GM23338 (cell line): ENCODE measurements at regions not wholly inside any gene's neighbourhood (a gene's known extent, or its start where the extent isn't known, plus 50 kb on each side); places are given as distances from the start of the nearest gene placed in this dataset.

ENCODE experiments used
- ATAC-seq: fragments of 200-7000 bp; cut with Tn5 transposase; 3 replicates; pipeline ENCODE4 v1.9.1; 2020
- DNase-seq: peaks from one replicate; pipeline ENCODE4 v3.0.0-alpha.2; 2015; ENCODE audit warnings: low spot score
- H2AFZ ChIP-seq: fragments of 200-600 bp; sonication (generic); 2 replicates; pipeline ENCODE4 v1.8.0; 2016; ENCODE audit warnings: antibody characterized with exemption, mild to moderate bottlenecking, moderate library complexity
- H3F3A ChIP-seq: fragments of 200-600 bp; sonication (generic); replicated peaks from 2 replicates; pipeline ENCODE4 v1.8.0; 2017; ENCODE audit warnings: antibody characterized with exemption, mixed run types, low read depth
- H3K27ac ChIP-seq: fragments of 200-600 bp; sonication (generic); 2 replicates; pipeline ENCODE4 v1.6.1; 2016; ENCODE audit warnings: low read depth
- H3K27me3 ChIP-seq: fragments of 200-600 bp; sonication (generic); 2 replicates; pipeline ENCODE4 v1.8.0; 2016; ENCODE audit warnings: mild to moderate bottlenecking, mixed run types, moderate library complexity; ENCODE audit not compliant: insufficient read depth
- H3K36me3 ChIP-seq: fragments of 200-600 bp; sonication (generic); 2 replicates; pipeline ENCODE4 v1.8.0; 2016; ENCODE audit warnings: mild to moderate bottlenecking; ENCODE audit not compliant: insufficient read depth
- H3K4me1 ChIP-seq: fragments of 200-600 bp; sonication (generic); 2 replicates; pipeline ENCODE4 v1.8.0; 2016; ENCODE audit warnings: mild to moderate bottlenecking, moderate library complexity; ENCODE audit not compliant: insufficient read depth
- H3K4me2 ChIP-seq: fragments of 200-600 bp; sonication (generic); 2 replicates; pipeline ENCODE4 v1.7.1; 2017; ENCODE audit warnings: mixed run types
- H3K4me3 ChIP-seq: fragments of 200-600 bp; sonication (generic); 2 replicates; pipeline ENCODE4 v1.6.1; 2016; ENCODE audit warnings: mixed run types
- H3K79me2 ChIP-seq: fragments of 200-600 bp; sonication (generic); replicated peaks from 2 replicates; pipeline ENCODE4 v1.8.0; 2017; ENCODE audit warnings: mild to moderate bottlenecking; ENCODE audit not compliant: insufficient read depth
- H3K9me2 ChIP-seq: fragments of 200-600 bp; sonication (generic); 2 replicates; pipeline ENCODE4 v1.8.0; 2017; ENCODE audit not compliant: insufficient read depth
- H4K20me1 ChIP-seq: fragments of 200-600 bp; sonication (generic); replicated peaks from 2 replicates; pipeline ENCODE4 v1.8.0; 2017; ENCODE audit warnings: mild to moderate bottlenecking; ENCODE audit not compliant: insufficient read depth
- H3K27ac Mint-ChIP-seq: 2 replicates; pipeline ENCODE4 v1.8.0; 2020; ENCODE audit warnings: inconsistent platforms, mild to moderate bottlenecking, moderate library complexity, mixed read lengths
- H3K27me3 Mint-ChIP-seq: 3 replicates; pipeline ENCODE4 v1.8.0; 2022; ENCODE audit warnings: low read depth, mild to moderate bottlenecking, moderate library complexity, mixed read lengths, inconsistent platforms; ENCODE audit not compliant: insufficient read depth, poor library complexity
- H3K36me3 Mint-ChIP-seq: 3 replicates; pipeline ENCODE4 v1.8.0; 2021; ENCODE audit warnings: low read depth, mild to moderate bottlenecking, inconsistent platforms, moderate library complexity, mixed read lengths
- H3K4me1 Mint-ChIP-seq: 3 replicates; pipeline ENCODE4 v1.8.0; 2020; ENCODE audit warnings: mild to moderate bottlenecking, inconsistent platforms, mixed read lengths
- H3K4me3 Mint-ChIP-seq: 3 replicates; pipeline ENCODE4 v1.8.0; 2021; ENCODE audit warnings: moderate library complexity, mild to moderate bottlenecking, inconsistent platforms, mixed read lengths
- H3K9me3 Mint-ChIP-seq: 3 replicates; pipeline ENCODE4 v1.8.0; 2020; ENCODE audit warnings: moderate library complexity, mild to moderate bottlenecking, inconsistent platforms, mixed read lengths
- CREB1 ChIP-seq: fragments of 250-450 bp; sonication (Bioruptor Pico); IDR thresholded peaks from 2 replicates; pipeline ENCODE4 v1.5.0; 2020; ENCODE audit warnings: low read depth, mild to moderate bottlenecking, moderate library complexity
- EZH2 ChIP-seq: fragments of 200-600 bp; sonication (generic); IDR thresholded peaks from one replicate; pipeline ENCODE4 v1.8.0; 2017; ENCODE audit warnings: antibody characterized with exemption, mild to moderate bottlenecking, low read depth; ENCODE audit not compliant: unreplicated experiment
- EZH2phosphoT487 ChIP-seq: fragments of 200-600 bp; sonication (generic); IDR thresholded peaks from one replicate; pipeline ENCODE4 v1.8.1; 2018; ENCODE audit warnings: antibody characterized with exemption; ENCODE audit not compliant: unreplicated experiment
- JUNB ChIP-seq: IDR thresholded peaks from one replicate; pipeline ENCODE4 v1.6.1; 2016; ENCODE audit warnings: antibody characterized with exemption; ENCODE audit not compliant: unreplicated experiment
- NANOG ChIP-seq: IDR thresholded peaks from 2 replicates; pipeline ENCODE4 v1.6.1; 2016; ENCODE audit warnings: antibody characterized with exemption, borderline replicate concordance
- POLR2AphosphoS5 ChIP-seq: IDR thresholded peaks from 2 replicates; pipeline ENCODE4 v1.6.1; 2016; ENCODE audit warnings: antibody characterized with exemption, low read depth
- REST ChIP-seq: IDR thresholded peaks from one replicate; pipeline ENCODE4 v1.6.1; 2018; ENCODE audit warnings: antibody characterized with exemption; ENCODE audit not compliant: unreplicated experiment
- STAT1 ChIP-seq: IDR thresholded peaks from one replicate; pipeline ENCODE4 v1.6.1; 2016; ENCODE audit warnings: antibody characterized with exemption; ENCODE audit not compliant: unreplicated experiment
- ZNF114 ChIP-seq: fragments of 250-450 bp; sonication (Bioruptor Pico); IDR thresholded peaks from 2 replicates; pipeline ENCODE4 v1.5.0; 2020; ENCODE audit warnings: mild to moderate bottlenecking, moderate library complexity
- ZNF331 ChIP-seq: fragments of 250-450 bp; sonication (Bioruptor Pico); IDR thresholded peaks from 2 replicates; pipeline ENCODE4 v1.5.0; 2020; ENCODE audit warnings: low read depth, mild to moderate bottlenecking, moderate library complexity
- TF ChIP-seq, protein P1 (sequence below): fragments of 250-450 bp; sonication (Bioruptor Pico); IDR thresholded peaks from 2 replicates; pipeline ENCODE4 v1.5.0; 2020; ENCODE audit warnings: mild to moderate bottlenecking, moderate library complexity
- TF ChIP-seq, protein P2 (sequence below): IDR thresholded peaks from 2 replicates; pipeline ENCODE4 v1.6.1; 2016; ENCODE audit warnings: antibody characterized with exemption
- TF ChIP-seq, protein P3 (sequence below), 2 experiments: fragments of 200-600 bp in 1 of 2; sonication (generic) in 1 of 2; conservative IDR thresholded peaks; 2 replicates each; pipeline versions ENCODE4 v1.5.1 to v1.6.1; 2016 to 2017; ENCODE audit warnings: antibody characterized with exemption in 2 of 2, low read depth in 2 of 2, mild to moderate bottlenecking in 2 of 2, moderate library complexity in 1 of 2

DNA sequence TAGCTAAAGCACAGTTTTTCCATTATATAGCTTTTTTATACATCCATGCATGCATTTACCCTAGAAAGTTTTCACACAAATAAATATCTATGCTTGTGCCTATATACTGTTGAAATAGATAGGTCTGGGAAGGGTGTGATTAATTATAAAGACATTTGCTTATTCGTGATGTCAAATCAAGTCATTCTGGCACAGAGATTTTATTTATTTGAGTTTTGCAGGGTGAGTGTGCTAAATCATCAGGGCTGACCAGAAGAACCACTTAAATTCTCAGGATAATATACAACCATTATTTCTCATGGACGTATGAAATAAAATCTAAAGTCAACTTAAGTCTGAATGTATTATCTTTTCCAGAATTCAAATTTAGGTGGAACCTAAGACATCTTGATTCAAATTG lies 295.5 kb downstream of the EPHA4 start:
- H4K20me1 ChIP-seq = no peaks in the 10 kb centered on the region
- no peak overlapping the region for H3K4me2 ChIP-seq
- H3K27me3 Mint-ChIP-seq = peaks cover 1% of the 10 kb centered on the region
- H3K4me3 Mint-ChIP-seq = no peak overlapping the region
- H3K79me2 ChIP-seq = no peaks in the 10 kb centered on the region
- no peak for TF ChIP-seq EZH2phosphoT487
- no peak for TF ChIP-seq REST
- TF ChIP-seq CREB1 (CRISPR knock-in tag) = no peak
- TF ChIP-seq, protein P1, sequence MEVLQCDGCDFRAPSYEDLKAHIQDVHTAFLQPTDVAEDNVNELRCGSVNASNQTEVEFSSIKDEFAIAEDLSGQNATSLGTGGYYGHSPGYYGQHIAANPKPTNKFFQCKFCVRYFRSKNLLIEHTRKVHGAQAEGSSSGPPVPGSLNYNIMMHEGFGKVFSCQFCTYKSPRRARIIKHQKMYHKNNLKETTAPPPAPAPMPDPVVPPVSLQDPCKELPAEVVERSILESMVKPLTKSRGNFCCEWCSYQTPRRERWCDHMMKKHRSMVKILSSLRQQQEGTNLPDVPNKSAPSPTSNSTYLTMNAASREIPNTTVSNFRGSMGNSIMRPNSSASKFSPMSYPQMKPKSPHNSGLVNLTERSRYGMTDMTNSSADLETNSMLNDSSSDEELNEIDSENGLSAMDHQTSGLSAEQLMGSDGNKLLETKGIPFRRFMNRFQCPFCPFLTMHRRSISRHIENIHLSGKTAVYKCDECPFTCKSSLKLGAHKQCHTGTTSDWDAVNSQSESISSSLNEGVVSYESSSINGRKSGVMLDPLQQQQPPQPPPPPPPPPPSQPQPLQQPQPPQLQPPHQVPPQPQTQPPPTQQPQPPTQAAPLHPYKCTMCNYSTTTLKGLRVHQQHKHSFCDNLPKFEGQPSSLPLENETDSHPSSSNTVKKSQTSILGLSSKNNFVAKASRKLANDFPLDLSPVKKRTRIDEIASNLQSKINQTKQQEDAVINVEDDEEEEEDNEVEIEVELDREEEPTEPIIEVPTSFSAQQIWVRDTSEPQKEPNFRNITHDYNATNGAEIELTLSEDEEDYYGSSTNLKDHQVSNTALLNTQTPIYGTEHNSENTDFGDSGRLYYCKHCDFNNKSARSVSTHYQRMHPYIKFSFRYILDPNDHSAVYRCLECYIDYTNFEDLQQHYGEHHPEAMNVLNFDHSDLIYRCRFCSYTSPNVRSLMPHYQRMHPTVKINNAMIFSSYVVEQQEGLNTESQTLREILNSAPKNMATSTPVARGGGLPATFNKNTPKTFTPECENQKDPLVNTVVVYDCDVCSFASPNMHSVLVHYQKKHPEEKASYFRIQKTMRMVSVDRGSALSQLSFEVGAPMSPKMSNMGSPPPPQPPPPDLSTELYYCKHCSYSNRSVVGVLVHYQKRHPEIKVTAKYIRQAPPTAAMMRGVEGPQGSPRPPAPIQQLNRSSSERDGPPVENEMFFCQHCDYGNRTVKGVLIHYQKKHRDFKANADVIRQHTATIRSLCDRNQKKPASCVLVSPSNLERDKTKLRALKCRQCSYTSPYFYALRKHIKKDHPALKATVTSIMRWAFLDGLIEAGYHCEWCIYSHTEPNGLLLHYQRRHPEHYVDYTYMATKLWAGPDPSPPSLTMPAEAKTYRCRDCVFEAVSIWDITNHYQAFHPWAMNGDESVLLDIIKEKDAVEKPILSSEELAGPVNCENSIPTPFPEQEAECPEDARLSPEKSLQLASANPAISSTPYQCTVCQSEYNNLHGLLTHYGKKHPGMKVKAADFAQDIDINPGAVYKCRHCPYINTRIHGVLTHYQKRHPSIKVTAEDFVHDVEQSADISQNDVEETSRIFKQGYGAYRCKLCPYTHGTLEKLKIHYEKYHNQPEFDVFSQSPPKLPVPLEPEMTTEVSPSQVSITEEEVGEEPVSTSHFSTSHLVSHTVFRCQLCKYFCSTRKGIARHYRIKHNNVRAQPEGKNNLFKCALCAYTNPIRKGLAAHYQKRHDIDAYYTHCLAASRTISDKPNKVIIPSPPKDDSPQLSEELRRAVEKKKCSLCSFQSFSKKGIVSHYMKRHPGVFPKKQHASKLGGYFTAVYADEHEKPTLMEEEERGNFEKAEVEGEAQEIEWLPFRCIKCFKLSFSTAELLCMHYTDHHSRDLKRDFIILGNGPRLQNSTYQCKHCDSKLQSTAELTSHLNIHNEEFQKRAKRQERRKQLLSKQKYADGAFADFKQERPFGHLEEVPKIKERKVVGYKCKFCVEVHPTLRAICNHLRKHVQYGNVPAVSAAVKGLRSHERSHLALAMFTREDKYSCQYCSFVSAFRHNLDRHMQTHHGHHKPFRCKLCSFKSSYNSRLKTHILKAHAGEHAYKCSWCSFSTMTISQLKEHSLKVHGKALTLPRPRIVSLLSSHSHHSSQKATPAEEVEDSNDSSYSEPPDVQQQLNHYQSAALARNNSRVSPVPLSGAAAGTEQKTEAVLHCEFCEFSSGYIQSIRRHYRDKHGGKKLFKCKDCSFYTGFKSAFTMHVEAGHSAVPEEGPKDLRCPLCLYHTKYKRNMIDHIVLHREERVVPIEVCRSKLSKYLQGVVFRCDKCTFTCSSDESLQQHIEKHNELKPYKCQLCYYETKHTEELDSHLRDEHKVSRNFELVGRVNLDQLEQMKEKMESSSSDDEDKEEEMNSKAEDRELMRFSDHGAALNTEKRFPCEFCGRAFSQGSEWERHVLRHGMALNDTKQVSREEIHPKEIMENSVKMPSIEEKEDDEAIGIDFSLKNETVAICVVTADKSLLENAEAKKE (CRISPR knock-in tag) = no peak
- TF ChIP-seq POLR2AphosphoS5 = no peak
- TF ChIP-seq ZNF331 = no peak
- TF ChIP-seq, protein P2, sequence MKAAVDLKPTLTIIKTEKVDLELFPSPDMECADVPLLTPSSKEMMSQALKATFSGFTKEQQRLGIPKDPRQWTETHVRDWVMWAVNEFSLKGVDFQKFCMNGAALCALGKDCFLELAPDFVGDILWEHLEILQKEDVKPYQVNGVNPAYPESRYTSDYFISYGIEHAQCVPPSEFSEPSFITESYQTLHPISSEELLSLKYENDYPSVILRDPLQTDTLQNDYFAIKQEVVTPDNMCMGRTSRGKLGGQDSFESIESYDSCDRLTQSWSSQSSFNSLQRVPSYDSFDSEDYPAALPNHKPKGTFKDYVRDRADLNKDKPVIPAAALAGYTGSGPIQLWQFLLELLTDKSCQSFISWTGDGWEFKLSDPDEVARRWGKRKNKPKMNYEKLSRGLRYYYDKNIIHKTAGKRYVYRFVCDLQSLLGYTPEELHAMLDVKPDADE = no peak
- TF ChIP-seq, protein P3, sequence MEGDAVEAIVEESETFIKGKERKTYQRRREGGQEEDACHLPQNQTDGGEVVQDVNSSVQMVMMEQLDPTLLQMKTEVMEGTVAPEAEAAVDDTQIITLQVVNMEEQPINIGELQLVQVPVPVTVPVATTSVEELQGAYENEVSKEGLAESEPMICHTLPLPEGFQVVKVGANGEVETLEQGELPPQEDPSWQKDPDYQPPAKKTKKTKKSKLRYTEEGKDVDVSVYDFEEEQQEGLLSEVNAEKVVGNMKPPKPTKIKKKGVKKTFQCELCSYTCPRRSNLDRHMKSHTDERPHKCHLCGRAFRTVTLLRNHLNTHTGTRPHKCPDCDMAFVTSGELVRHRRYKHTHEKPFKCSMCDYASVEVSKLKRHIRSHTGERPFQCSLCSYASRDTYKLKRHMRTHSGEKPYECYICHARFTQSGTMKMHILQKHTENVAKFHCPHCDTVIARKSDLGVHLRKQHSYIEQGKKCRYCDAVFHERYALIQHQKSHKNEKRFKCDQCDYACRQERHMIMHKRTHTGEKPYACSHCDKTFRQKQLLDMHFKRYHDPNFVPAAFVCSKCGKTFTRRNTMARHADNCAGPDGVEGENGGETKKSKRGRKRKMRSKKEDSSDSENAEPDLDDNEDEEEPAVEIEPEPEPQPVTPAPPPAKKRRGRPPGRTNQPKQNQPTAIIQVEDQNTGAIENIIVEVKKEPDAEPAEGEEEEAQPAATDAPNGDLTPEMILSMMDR (conservative IDR thresholded peaks at IDR 0.05; ENCODE audit: low read depth in 2 of 2) = no peak
- no peak for TF ChIP-seq JUNB
- no peak for TF ChIP-seq STAT1
- no peak for TF ChIP-seq ZNF114 (CRISPR knock-in tag)
- TF ChIP-seq EZH2 = no peak
- no peak for TF ChIP-seq NANOG
- H3K4me1 ChIP-seq = no peaks in the 10 kb centered on the region
- H3K36me3 ChIP-seq = no peaks in the 10 kb centered on the region
- no peak overlapping the region for H3K27ac ChIP-seq
- H3K27ac Mint-ChIP-seq = no peak overlapping the region
- H3K4me1 Mint-ChIP-seq = peaks cover 4% of the 10 kb centered on the region; the same call in 2 of the 3 replicates
- H3K4me3 ChIP-seq = no peak overlapping the region
- DNase-seq = no peak
- no peaks in the 10 kb centered on the region for H3K36me3 Mint-ChIP-seq
- no peaks in the 10 kb centered on the region for H3K9me3 Mint-ChIP-seq
- no peaks in the 10 kb centered on the region for H3K9me2 ChIP-seq
- ATAC-seq = no peak
- no peaks in the 10 kb centered on the region for H3F3A ChIP-seq
- no peak overlapping the region for H2AFZ ChIP-seq
- H3K27me3 ChIP-seq = no peaks in the 10 kb centered on the region
